Liver (tissue), 8 donors: ENCODE measurements at regions not wholly inside any gene's neighbourhood (a gene's known extent, or its start where the extent isn't known, plus 50 kb on each side); places are given as distances from the start of the nearest gene placed in this dataset.

Experiments used
- DNase-seq: peaks from one replicate; pipeline ENCODE4 v3.0.0-alpha.2; 2017; ENCODE audit warnings: low spot score
- H3K27ac ChIP-seq, 2 donors: one replicate each; pipeline ENCODE4 v1.7.0; 2013; ENCODE audit warnings: inconsistent platforms in 2 of 2, low read length in 2 of 2, control low read depth in 1 of 2, low read depth in 1 of 2, mild to moderate bottlenecking in 1 of 2
- H3K27me3 ChIP-seq, 4 donors: one replicate each; pipeline versions ENCODE4 v1.6.1 to v1.7.0; 2013; ENCODE audit warnings: low read length in 3 of 4, inconsistent platforms in 1 of 4, mild to moderate bottlenecking in 1 of 4, moderate library complexity in 1 of 4; ENCODE audit not compliant: control insufficient read depth in 4 of 4, insufficient read depth in 4 of 4
- H3K36me3 ChIP-seq, 4 donors: one replicate each; pipeline versions ENCODE4 v1.6.1 to v1.7.0; 2013; ENCODE audit warnings: low read length in 3 of 4, mild to moderate bottlenecking in 3 of 4, low read depth in 1 of 4, moderate library complexity in 1 of 4; ENCODE audit not compliant: control insufficient read depth in 4 of 4, insufficient read depth in 3 of 4
- H3K4me1 ChIP-seq, 4 donors: one replicate each; pipeline versions ENCODE4 v1.6.1 to v1.7.0; 2013; ENCODE audit warnings: low read length in 3 of 4, mild to moderate bottlenecking in 3 of 4, moderate library complexity in 1 of 4; ENCODE audit not compliant: control insufficient read depth in 4 of 4, insufficient read depth in 4 of 4
- H3K4me3 ChIP-seq, 3 donors: one replicate each; pipeline versions ENCODE4 v1.6.1 to v1.7.0; 2013; ENCODE audit warnings: low read length in 3 of 3, control low read depth in 1 of 3, low read depth in 1 of 3, mild to moderate bottlenecking in 1 of 3
- H3K9ac ChIP-seq, 2 donors: one replicate each; pipeline ENCODE4 v1.7.0; 2013; ENCODE audit warnings: low read length in 2 of 2, mild to moderate bottlenecking in 2 of 2, moderate library complexity in 2 of 2, control low read depth in 1 of 2, low read depth in 1 of 2
- H3K9me3 ChIP-seq, 4 donors: one replicate each; pipeline versions ENCODE4 v1.6.1 to v1.7.0; 2013; ENCODE audit warnings: low read length in 3 of 4; ENCODE audit not compliant: control insufficient read depth in 4 of 4
- EGR1 ChIP-seq, 2 donors: IDR thresholded peaks; 2 replicates each; pipeline ENCODE4 v1.6.1; 2016 to 2018; ENCODE audit warnings: antibody characterized with exemption in 2 of 2, low read depth in 2 of 2
- FOXA1 ChIP-seq: IDR thresholded peaks from 2 replicates; pipeline ENCODE4 v1.6.1; 2016; ENCODE audit warnings: antibody characterized with exemption
- FOXA2 ChIP-seq: IDR thresholded peaks from 2 replicates; pipeline ENCODE4 v1.6.1; 2016; ENCODE audit warnings: antibody characterized with exemption
- GABPA ChIP-seq, 2 donors: IDR thresholded peaks in 1 of 2; conservative IDR thresholded peaks in 1 of 2; 2 replicates each; pipeline ENCODE4 v1.6.1; 2016; ENCODE audit warnings: antibody characterized with exemption in 2 of 2, mild to moderate bottlenecking in 1 of 2, moderate library complexity in 1 of 2
- HNF4A ChIP-seq, 2 donors: conservative IDR thresholded peaks; 2 replicates each; pipeline ENCODE4 v1.6.1; 2016; ENCODE audit warnings: antibody characterized with exemption in 2 of 2, mild to moderate bottlenecking in 2 of 2
- HNF4G ChIP-seq: IDR thresholded peaks from 2 replicates; pipeline ENCODE4 v1.6.1; 2016; ENCODE audit warnings: antibody characterized with exemption
- JUND ChIP-seq, 2 donors: IDR thresholded peaks; 2 replicates each; pipeline ENCODE4 v1.6.1; 2016; ENCODE audit warnings: antibody characterized with exemption in 2 of 2
- NR2F2 ChIP-seq: IDR thresholded peaks from 2 replicates; pipeline ENCODE4 v1.6.1; 2016; ENCODE audit warnings: antibody characterized with exemption
- RAD21 ChIP-seq, 2 donors: IDR thresholded peaks; 2 replicates each; pipeline ENCODE4 v1.6.1; 2016; ENCODE audit warnings: antibody characterized with exemption in 2 of 2, mild to moderate bottlenecking in 2 of 2
- RXRA ChIP-seq, 2 donors: IDR thresholded peaks; 2 replicates each; pipeline ENCODE4 v1.6.1; 2017 to 2018; ENCODE audit warnings: antibody characterized with exemption in 2 of 2, mild to moderate bottlenecking in 1 of 2
- SP1 ChIP-seq: IDR thresholded peaks from 2 replicates; pipeline ENCODE4 v1.6.1; 2018; ENCODE audit warnings: antibody characterized with exemption, mild to moderate bottlenecking
- YY1 ChIP-seq: IDR thresholded peaks from 2 replicates; pipeline ENCODE4 v1.6.1; 2016; ENCODE audit warnings: antibody characterized with exemption, mild to moderate bottlenecking
- WGBS: extraction: QIAGEN DNeasy Blood & Tissue Kit; methylation state at CpG from one replicate; pipeline ENCODE4 v1.1.7; 2013; 5-methylcytosine and 5-hydroxymethylcytosine counted together
- TF ChIP-seq, protein P1 (sequence below): IDR thresholded peaks from 2 replicates; pipeline ENCODE4 v1.6.1; 2016; ENCODE audit warnings: antibody characterized with exemption
- TF ChIP-seq, protein P2 (sequence below): IDR thresholded peaks from 2 replicates; pipeline ENCODE4 v1.6.1; 2016; ENCODE audit warnings: antibody characterized with exemption
- TF ChIP-seq, protein P3 (sequence below): fragments of 150-350 bp; IDR thresholded peaks from 2 replicates; pipeline ENCODE4 v1.5.1; 2017; ENCODE audit warnings: improper control_type of control experiment, low read depth, low read length; ENCODE audit not compliant: missing input control
- TF ChIP-seq, protein P4 (sequence below): IDR thresholded peaks from 2 replicates; pipeline ENCODE4 v1.6.1; 2016; ENCODE audit warnings: antibody characterized with exemption
- TF ChIP-seq, protein P5 (sequence below): IDR thresholded peaks from 2 replicates; pipeline ENCODE4 v1.6.1; 2016; ENCODE audit warnings: antibody characterized with exemption, mild to moderate bottlenecking
- donor health status: healthy.
- donor health status: healthy.
- donor health status: healthy.
- donor health status: healthy.
- donor health status: healthy.

DNA sequence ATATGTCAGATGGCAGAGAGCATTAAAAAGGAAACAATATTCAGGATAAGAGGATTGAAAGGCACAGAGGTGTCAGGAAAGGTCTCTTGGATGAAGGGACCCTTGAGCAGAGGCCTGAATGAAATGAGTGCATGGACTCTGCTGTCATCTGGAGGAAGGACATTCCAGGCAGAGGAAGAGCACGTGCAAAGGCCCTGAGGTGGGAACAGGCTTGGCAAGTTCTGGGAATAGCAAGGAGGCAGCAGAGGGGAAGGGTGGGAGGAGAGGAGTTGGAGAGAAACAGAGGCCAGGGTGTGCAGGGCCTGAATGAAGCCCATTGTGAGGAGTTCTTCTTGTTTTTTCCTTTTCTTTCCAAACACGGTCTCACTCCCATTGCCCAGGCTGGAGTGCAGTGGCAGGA, 59.0 kb upstream of the RUNX3 start (continued):
- no peak for TF ChIP-seq EGR1 (IDR thresholded peaks at IDR 0.05; ENCODE audit: low read depth in 2 of 2)

DNA sequence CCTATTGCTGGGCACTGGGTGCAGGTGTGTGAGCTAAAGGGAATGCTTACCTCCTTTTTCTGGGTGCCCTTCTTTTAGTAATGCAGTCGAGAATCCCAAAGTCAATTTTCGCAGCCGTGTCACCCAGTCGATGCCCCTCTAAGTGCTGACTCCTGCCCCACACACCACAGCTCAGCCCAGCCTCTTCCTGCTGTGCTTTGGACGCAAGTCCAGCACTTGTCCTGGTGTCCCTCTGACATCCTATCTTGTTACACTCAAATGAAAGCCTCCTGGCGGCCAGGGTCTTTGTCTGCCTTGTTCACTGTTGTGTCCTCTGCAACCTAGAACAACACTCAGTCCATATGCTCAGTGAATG, 58.5 kb upstream of the RUNX3 start:
- Histone ChIP-seq H3K4me3 (no peak overlapping the region), H3K27me3 (no peaks in the 10 kb centered on the region), H3K9me3 (peaks cover 0 to 4% (median 1%) of the 10 kb centered on the region in 4 donors), H3K27ac (no peak overlapping the region), H3K9ac (no peak overlapping the region), H3K36me3 (no peaks in the 10 kb centered on the region), H3K4me1 (no peaks in the 10 kb centered on the region)
- DNase-seq, result no peak
- 82% methylated on average over 6 of the region's 6 CpGs for WGBS
- TF ChIP-seq YY1 (no peak), RXRA (IDR thresholded peaks at IDR 0.05) (no peak), EGR1 (IDR thresholded peaks at IDR 0.05; ENCODE audit: low read depth in 2 of 2) (no peak), GABPA (IDR thresholded peaks at IDR 0.05 in 1 of 2, conservative IDR thresholded peaks at IDR 0.05 in 1 of 2) (no peak), JUND (IDR thresholded peaks at IDR 0.05) (no peak), FOXA1 (no peak), NR2F2 (no peak), RAD21 (IDR thresholded peaks at IDR 0.05) (no peak), SP1 (no peak), FOXA2 (no peak), HNF4G (no peak), HNF4A (conservative IDR thresholded peaks at IDR 0.05) (no peak)
- TF ChIP-seq, protein P1, sequence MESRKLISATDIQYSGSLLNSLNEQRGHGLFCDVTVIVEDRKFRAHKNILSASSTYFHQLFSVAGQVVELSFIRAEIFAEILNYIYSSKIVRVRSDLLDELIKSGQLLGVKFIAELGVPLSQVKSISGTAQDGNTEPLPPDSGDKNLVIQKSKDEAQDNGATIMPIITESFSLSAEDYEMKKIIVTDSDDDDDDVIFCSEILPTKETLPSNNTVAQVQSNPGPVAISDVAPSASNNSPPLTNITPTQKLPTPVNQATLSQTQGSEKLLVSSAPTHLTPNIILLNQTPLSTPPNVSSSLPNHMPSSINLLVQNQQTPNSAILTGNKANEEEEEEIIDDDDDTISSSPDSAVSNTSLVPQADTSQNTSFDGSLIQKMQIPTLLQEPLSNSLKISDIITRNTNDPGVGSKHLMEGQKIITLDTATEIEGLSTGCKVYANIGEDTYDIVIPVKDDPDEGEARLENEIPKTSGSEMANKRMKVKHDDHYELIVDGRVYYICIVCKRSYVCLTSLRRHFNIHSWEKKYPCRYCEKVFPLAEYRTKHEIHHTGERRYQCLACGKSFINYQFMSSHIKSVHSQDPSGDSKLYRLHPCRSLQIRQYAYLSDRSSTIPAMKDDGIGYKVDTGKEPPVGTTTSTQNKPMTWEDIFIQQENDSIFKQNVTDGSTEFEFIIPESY, result no peak
- TF ChIP-seq, protein P2, sequence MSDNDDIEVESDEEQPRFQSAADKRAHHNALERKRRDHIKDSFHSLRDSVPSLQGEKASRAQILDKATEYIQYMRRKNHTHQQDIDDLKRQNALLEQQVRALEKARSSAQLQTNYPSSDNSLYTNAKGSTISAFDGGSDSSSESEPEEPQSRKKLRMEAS, result no peak
- TF ChIP-seq, protein P3, sequence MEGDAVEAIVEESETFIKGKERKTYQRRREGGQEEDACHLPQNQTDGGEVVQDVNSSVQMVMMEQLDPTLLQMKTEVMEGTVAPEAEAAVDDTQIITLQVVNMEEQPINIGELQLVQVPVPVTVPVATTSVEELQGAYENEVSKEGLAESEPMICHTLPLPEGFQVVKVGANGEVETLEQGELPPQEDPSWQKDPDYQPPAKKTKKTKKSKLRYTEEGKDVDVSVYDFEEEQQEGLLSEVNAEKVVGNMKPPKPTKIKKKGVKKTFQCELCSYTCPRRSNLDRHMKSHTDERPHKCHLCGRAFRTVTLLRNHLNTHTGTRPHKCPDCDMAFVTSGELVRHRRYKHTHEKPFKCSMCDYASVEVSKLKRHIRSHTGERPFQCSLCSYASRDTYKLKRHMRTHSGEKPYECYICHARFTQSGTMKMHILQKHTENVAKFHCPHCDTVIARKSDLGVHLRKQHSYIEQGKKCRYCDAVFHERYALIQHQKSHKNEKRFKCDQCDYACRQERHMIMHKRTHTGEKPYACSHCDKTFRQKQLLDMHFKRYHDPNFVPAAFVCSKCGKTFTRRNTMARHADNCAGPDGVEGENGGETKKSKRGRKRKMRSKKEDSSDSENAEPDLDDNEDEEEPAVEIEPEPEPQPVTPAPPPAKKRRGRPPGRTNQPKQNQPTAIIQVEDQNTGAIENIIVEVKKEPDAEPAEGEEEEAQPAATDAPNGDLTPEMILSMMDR, result no peak
- TF ChIP-seq, protein P4, sequence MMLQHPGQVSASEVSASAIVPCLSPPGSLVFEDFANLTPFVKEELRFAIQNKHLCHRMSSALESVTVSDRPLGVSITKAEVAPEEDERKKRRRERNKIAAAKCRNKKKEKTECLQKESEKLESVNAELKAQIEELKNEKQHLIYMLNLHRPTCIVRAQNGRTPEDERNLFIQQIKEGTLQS, result no peak

DNA sequence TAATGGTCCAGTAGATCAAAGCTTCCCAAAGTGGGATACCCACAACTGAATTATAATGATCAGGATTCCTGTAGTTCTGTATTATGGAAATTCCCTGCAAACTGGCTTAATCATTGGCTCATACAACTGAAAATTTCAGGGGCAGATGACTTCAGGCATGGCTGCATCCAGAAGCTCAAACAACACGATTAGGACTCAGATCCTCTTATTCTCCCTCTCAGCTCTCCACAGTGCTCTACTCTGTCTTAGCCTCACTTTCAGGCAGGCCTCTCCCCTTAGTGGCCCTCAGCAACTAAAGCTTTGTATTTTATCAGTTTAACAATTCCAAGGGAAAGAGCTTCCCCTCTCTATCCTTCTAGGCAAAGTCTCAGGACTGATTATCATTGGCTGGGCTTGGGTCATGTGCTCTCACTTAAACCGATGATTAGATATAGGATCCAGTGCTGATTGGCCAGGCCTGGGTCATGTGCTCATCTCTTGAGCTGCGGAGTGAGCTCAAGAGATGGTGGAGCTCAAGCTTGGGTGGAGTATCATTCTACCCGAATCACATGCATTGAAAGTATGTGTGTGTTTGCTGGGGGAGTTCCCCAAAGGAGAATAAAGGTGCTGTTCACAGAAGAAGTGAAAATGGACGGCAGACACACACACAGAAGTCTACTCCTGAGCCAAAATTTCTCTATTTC, 57.9 kb upstream of the RUNX3 start:
- DNase-seq, result no peak
- Histone ChIP-seq H3K27ac (no peak overlapping the region), H3K36me3 (no peaks in the 10 kb centered on the region), H3K4me3 (no peak overlapping the region), H3K9me3 (peaks cover 0 to 4% (median 1%) of the 10 kb centered on the region in 4 donors), H3K27me3 (no peaks in the 10 kb centered on the region), H3K9ac (no peak overlapping the region), H3K4me1 (no peaks in the 10 kb centered on the region)
- 77% methylated on average over 5 of the region's 5 CpGs for WGBS
- TF ChIP-seq NR2F2, result no peak
- TF ChIP-seq SP1, result no peak
- TF ChIP-seq, protein P5, sequence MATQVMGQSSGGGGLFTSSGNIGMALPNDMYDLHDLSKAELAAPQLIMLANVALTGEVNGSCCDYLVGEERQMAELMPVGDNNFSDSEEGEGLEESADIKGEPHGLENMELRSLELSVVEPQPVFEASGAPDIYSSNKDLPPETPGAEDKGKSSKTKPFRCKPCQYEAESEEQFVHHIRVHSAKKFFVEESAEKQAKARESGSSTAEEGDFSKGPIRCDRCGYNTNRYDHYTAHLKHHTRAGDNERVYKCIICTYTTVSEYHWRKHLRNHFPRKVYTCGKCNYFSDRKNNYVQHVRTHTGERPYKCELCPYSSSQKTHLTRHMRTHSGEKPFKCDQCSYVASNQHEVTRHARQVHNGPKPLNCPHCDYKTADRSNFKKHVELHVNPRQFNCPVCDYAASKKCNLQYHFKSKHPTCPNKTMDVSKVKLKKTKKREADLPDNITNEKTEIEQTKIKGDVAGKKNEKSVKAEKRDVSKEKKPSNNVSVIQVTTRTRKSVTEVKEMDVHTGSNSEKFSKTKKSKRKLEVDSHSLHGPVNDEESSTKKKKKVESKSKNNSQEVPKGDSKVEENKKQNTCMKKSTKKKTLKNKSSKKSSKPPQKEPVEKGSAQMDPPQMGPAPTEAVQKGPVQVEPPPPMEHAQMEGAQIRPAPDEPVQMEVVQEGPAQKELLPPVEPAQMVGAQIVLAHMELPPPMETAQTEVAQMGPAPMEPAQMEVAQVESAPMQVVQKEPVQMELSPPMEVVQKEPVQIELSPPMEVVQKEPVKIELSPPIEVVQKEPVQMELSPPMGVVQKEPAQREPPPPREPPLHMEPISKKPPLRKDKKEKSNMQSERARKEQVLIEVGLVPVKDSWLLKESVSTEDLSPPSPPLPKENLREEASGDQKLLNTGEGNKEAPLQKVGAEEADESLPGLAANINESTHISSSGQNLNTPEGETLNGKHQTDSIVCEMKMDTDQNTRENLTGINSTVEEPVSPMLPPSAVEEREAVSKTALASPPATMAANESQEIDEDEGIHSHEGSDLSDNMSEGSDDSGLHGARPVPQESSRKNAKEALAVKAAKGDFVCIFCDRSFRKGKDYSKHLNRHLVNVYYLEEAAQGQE, result no peak
- no peak for TF ChIP-seq HNF4A (conservative IDR thresholded peaks at IDR 0.05)
- TF ChIP-seq, protein P3, result no peak
- TF ChIP-seq, protein P4, result no peak
- no peak for TF ChIP-seq YY1
- TF ChIP-seq GABPA (IDR thresholded peaks at IDR 0.05 in 1 of 2, conservative IDR thresholded peaks at IDR 0.05 in 1 of 2), result no peak
- TF ChIP-seq FOXA1, result no peak
